SK-N-SH (cell line): ENCODE measurements at regions not wholly inside any gene's neighbourhood (a gene's known extent, or its start where the extent isn't known, plus 50 kb on each side); places are given as distances from the start of the nearest gene placed in this dataset.

Experiments
- CTCF ChIA-PET: fragments of 300-600, 350-600 bp; formaldehyde crosslinking; extraction: SDS; loops from one replicate; lab custom pipeline; 2021; lab: Yijun Ruan, JAX
- POLR2A ChIA-PET: fragments of 350-600 bp; sonication (Branson Sonifier 250); formaldehyde crosslinking; extraction: SDS; loops from one replicate; lab custom pipeline; 2020; ENCODE audit warnings: antibody characterized with exemption, inconsistent platforms; lab: Yijun Ruan, JAX
- DNase-seq: peaks from one replicate; pipeline ENCODE4 v3.0.0; 2012
- H2AFZ ChIP-seq: fragments of 200-600 bp; sonication (generic); 2 replicates; pipeline ENCODE4 v1.8.1; 2016; ENCODE audit warnings: antibody characterized with exemption, mild to moderate bottlenecking, low read depth
- H3F3A ChIP-seq: fragments of 200-600 bp; sonication (generic); replicated peaks from 2 replicates; pipeline ENCODE3; 2016; ENCODE audit warnings: antibody characterized with exemption, mild to moderate bottlenecking; ENCODE audit not compliant: insufficient read depth
- H3K27ac ChIP-seq, 2 experiments: fragments of 200-500 bp in 1 of 2; fragments of 200-600 bp in 1 of 2; sonication (Bioruptor generic) in 1 of 2; sonication (generic), shearing (Covaris generic) in 1 of 2; 2 replicates each; pipeline versions ENCODE4 v1.5.1 to v1.6.1; 2014 to 2016; ENCODE audit warnings: low read depth in 2 of 2, inconsistent platforms in 1 of 2, low read length in 1 of 2, mild to moderate bottlenecking in 1 of 2, mixed read lengths in 1 of 2
- H3K27me3 ChIP-seq: fragments of 200-600 bp; sonication (generic), shearing (Covaris generic); 2 replicates; pipeline ENCODE4 v1.6.1; 2016; ENCODE audit warnings: mixed run types; ENCODE audit not compliant: insufficient read depth
- H3K36me3 ChIP-seq, 2 experiments: fragments of 200-500 bp in 1 of 2; fragments of 200-600 bp in 1 of 2; sonication (Bioruptor generic) in 1 of 2; sonication (generic) in 1 of 2; replicated peaks in 1 of 2; 2 replicates each; pipeline versions ENCODE3 to v1.5.1; 2014 to 2016; ENCODE audit warnings: low read length in 1 of 2, mild to moderate bottlenecking in 1 of 2; ENCODE audit not compliant: insufficient read depth in 2 of 2, control insufficient read depth in 1 of 2
- H3K4me1 ChIP-seq, 2 experiments: fragments of 200-500 bp in 1 of 2; fragments of 200-600 bp in 1 of 2; sonication (Bioruptor generic) in 1 of 2; sonication (generic), shearing (Covaris generic) in 1 of 2; 2 replicates each; pipeline versions ENCODE4 v1.5.1 to v1.6.1; 2014 to 2016; ENCODE audit warnings: low read depth in 1 of 2, low read length in 1 of 2, mixed run types in 1 of 2; ENCODE audit not compliant: insufficient read depth in 2 of 2, control insufficient read depth in 1 of 2
- H3K4me2 ChIP-seq: fragments of 200-600 bp; sonication (generic), shearing (Covaris generic); 2 replicates; pipeline ENCODE4 v1.6.1; 2017; ENCODE audit warnings: mixed run types
- H3K4me3 ChIP-seq, 2 experiments: fragments of 200-500 bp in 1 of 2; fragments of 200-600 bp in 1 of 2; sonication (Bioruptor generic) in 1 of 2; sonication (generic), shearing (Covaris generic) in 1 of 2; 2 replicates each; pipeline versions ENCODE4 v1.5.1 to v1.8.1; 2014 to 2016; ENCODE audit warnings: low read depth in 2 of 2, inconsistent platforms in 1 of 2, low read length in 1 of 2, mild to moderate bottlenecking in 1 of 2, mixed read lengths in 1 of 2, moderate library complexity in 1 of 2
- H3K79me2 ChIP-seq: fragments of 200-600 bp; sonication (generic); 2 replicates; pipeline ENCODE4 v1.8.1; 2017; ENCODE audit warnings: mild to moderate bottlenecking; ENCODE audit not compliant: insufficient read depth
- H3K9ac ChIP-seq: fragments of 200-600 bp; sonication (generic); 2 replicates; pipeline ENCODE4 v1.6.1; 2017; ENCODE audit warnings: mixed run types
- H3K9me2 ChIP-seq: fragments of 200-600 bp; sonication (generic); 2 replicates; pipeline ENCODE4 v1.6.1; 2017; ENCODE audit warnings: mixed run types
- H3K9me3 ChIP-seq: fragments of 200-600 bp; sonication (generic); 2 replicates; pipeline ENCODE4 v1.6.1; 2017; ENCODE audit warnings: mixed run types, mild to moderate bottlenecking, moderate library complexity
- H4K20me1 ChIP-seq: fragments of 200-600 bp; sonication (generic); 2 replicates; pipeline ENCODE4 v1.6.1; 2017; ENCODE audit warnings: mild to moderate bottlenecking, mixed run types; ENCODE audit not compliant: insufficient read depth
- CHD2 ChIP-seq: fragments of 150-350 bp; IDR thresholded peaks from 2 replicates; pipeline ENCODE4 v1.6.1; 2018; ENCODE audit warnings: low read length; ENCODE audit not compliant: partially characterized antibody
- EP300 ChIP-seq, 2 experiments: IDR thresholded peaks; 2 replicates each; pipeline versions ENCODE4 v1.4.0 to v1.6.1; 2012; ENCODE audit warnings: borderline replicate concordance in 1 of 2, low read depth in 1 of 2, low read length in 1 of 2
- EZH2phosphoT487 ChIP-seq: fragments of 200-600 bp; sonication (generic); IDR thresholded peaks from 2 replicates; pipeline ENCODE4 v1.6.1; 2017; ENCODE audit warnings: low read depth, mixed run types, mild to moderate bottlenecking, antibody characterized with exemption, moderate library complexity, borderline replicate concordance
- FOSL2 ChIP-seq: IDR thresholded peaks from 2 replicates; pipeline ENCODE4 v1.4.0; 2012; ENCODE audit warnings: low read depth, mild to moderate bottlenecking, moderate library complexity, borderline replicate concordance
- GABPA ChIP-seq: IDR thresholded peaks from 2 replicates; pipeline ENCODE4 v1.4.0; 2012; ENCODE audit warnings: low read depth, mild to moderate bottlenecking
- MEF2A ChIP-seq: IDR thresholded peaks from 2 replicates; pipeline ENCODE4 v1.4.0; 2012; ENCODE audit warnings: low read depth, borderline replicate concordance
- MXI1 ChIP-seq: IDR thresholded peaks from 2 replicates; pipeline ENCODE4 v1.6.1; 2012; ENCODE audit warnings: mild to moderate bottlenecking, low read depth, low read length, improper control_type of control experiment
- NFIC ChIP-seq: IDR thresholded peaks from 2 replicates; pipeline ENCODE4 v1.4.0; 2012; ENCODE audit warnings: borderline replicate concordance
- NRF1 ChIP-seq: IDR thresholded peaks from 2 replicates; pipeline ENCODE4 v1.6.1; 2012; ENCODE audit warnings: low read depth, mild to moderate bottlenecking, low read length
- POLR2AphosphoS5 ChIP-seq: IDR thresholded peaks from 2 replicates; pipeline ENCODE4 v1.6.1; 2012; ENCODE audit warnings: low read depth, low read length
- RCOR1 ChIP-seq: fragments of 150-350 bp; IDR thresholded peaks from 2 replicates; pipeline ENCODE4 v1.6.1; 2017; ENCODE audit warnings: antibody characterized with exemption, low read length
- RFX5 ChIP-seq: IDR thresholded peaks from 2 replicates; pipeline ENCODE4 v1.6.1; 2012; ENCODE audit warnings: mild to moderate bottlenecking, improper control_type of control experiment, low read length
- SIN3A ChIP-seq: IDR thresholded peaks from 2 replicates; pipeline ENCODE4 v1.6.1; 2012; ENCODE audit warnings: low read depth, mild to moderate bottlenecking, low read length, moderate library complexity, borderline replicate concordance
- SMC3 ChIP-seq: IDR thresholded peaks from 2 replicates; pipeline ENCODE4 v1.6.1; 2012; ENCODE audit warnings: low read depth, low read length, improper control_type of control experiment
- TAF1 ChIP-seq: IDR thresholded peaks from 2 replicates; pipeline ENCODE4 v1.6.1; 2012; ENCODE audit warnings: low read depth, mild to moderate bottlenecking, low read length, moderate library complexity, borderline replicate concordance
- TCF12 ChIP-seq: IDR thresholded peaks from 2 replicates; pipeline ENCODE4 v1.4.0; 2012
- YY1 ChIP-seq: IDR thresholded peaks from 2 replicates; pipeline ENCODE4 v1.4.0; 2012; ENCODE audit warnings: low read depth, mild to moderate bottlenecking
- WGBS: methylation state at CpG from one replicate; pipeline ENCODE4 v1.1.6; 2017; ENCODE audit warnings: low lambda C conversion rate; 5-methylcytosine and 5-hydroxymethylcytosine counted together
- TF ChIP-seq, protein P1 (sequence below): IDR thresholded peaks from 2 replicates; pipeline ENCODE4 v1.4.0; 2012; ENCODE audit warnings: low read depth, borderline replicate concordance
- TF ChIP-seq, protein P2 (sequence below): IDR thresholded peaks from 2 replicates; pipeline ENCODE4 v1.4.0; 2012; ENCODE audit warnings: low read depth, borderline replicate concordance
- TF ChIP-seq, protein P3 (sequence below): IDR thresholded peaks from 2 replicates; pipeline ENCODE4 v1.4.0; 2012; ENCODE audit warnings: low read depth
- TF ChIP-seq, protein P4 (sequence below): IDR thresholded peaks from 2 replicates; pipeline ENCODE4; 2012

DNA sequence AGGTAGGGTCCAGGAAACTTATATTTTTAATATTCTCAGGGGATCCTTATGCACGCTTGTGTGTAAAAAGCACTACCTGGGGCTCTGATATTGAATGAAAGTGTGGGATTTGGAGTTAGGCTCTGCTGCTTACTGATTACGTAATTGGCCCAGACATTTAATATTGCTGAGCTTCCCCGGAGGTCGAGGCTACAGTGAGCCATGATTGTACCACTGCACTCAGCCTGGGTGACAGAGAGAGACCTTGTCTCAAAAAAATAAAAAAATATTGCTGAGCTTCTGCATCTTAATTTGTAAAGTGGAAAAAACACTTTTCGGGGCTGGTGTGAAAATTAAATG, 62.2 kb upstream of the KIF26B start:
- no peaks in the 10 kb centered on the region for H3K9me3 ChIP-seq
- peaks cover 22% of the 10 kb centered on the region for H3F3A ChIP-seq
- no peaks in the 10 kb centered on the region for H3K9me2 ChIP-seq
- TF ChIP-seq RCOR1 = no peak
- TF ChIP-seq TAF1 = no peak
- no peak for TF ChIP-seq SMC3
- no peak for TF ChIP-seq NFIC
- TF ChIP-seq EP300 (IDR thresholded peaks at IDR 0.05; ENCODE audit: borderline replicate concordance in 1 of 2, low read depth in 1 of 2, low read length in 1 of 2) = no peak
- TF ChIP-seq, protein P1, sequence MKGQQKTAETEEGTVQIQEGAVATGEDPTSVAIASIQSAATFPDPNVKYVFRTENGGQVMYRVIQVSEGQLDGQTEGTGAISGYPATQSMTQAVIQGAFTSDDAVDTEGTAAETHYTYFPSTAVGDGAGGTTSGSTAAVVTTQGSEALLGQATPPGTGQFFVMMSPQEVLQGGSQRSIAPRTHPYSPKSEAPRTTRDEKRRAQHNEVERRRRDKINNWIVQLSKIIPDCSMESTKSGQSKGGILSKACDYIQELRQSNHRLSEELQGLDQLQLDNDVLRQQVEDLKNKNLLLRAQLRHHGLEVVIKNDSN = no peak
- no peaks in the 10 kb centered on the region for H3K79me2 ChIP-seq
- no peak for DNase-seq
- peak overlapping the region; percentile 29; the same call in 1 of the 2 replicates for H3K4me2 ChIP-seq
- CTCF ChIA-PET = interaction anchor here (1.7 kb wide), 1 partner anchor 13 kb away, joined by 6 read pairs; no protein-coding TSS in a partner anchor
- H3K4me1 ChIP-seq = peaks cover 18 to 24% of the 10 kb centered on the region in 2 experiments
- no peaks in the 10 kb centered on the region for H3K27me3 ChIP-seq
- POLR2A ChIA-PET = no interaction called here
- peak overlapping the region in 1 of 2 experiments; percentile 98; a peak in 3 of 4 replicates for H3K27ac ChIP-seq
- H4K20me1 ChIP-seq = no peaks in the 10 kb centered on the region
- peak overlapping the region; percentile 61 for H3K9ac ChIP-seq
- H3K36me3 ChIP-seq = no peaks in the 10 kb centered on the region
- H3K4me3 ChIP-seq = no peak overlapping the region
- H2AFZ ChIP-seq = peak overlapping the region; percentile 77
- 80% methylated on average over 5 of the region's 5 CpGs for WGBS

DNA sequence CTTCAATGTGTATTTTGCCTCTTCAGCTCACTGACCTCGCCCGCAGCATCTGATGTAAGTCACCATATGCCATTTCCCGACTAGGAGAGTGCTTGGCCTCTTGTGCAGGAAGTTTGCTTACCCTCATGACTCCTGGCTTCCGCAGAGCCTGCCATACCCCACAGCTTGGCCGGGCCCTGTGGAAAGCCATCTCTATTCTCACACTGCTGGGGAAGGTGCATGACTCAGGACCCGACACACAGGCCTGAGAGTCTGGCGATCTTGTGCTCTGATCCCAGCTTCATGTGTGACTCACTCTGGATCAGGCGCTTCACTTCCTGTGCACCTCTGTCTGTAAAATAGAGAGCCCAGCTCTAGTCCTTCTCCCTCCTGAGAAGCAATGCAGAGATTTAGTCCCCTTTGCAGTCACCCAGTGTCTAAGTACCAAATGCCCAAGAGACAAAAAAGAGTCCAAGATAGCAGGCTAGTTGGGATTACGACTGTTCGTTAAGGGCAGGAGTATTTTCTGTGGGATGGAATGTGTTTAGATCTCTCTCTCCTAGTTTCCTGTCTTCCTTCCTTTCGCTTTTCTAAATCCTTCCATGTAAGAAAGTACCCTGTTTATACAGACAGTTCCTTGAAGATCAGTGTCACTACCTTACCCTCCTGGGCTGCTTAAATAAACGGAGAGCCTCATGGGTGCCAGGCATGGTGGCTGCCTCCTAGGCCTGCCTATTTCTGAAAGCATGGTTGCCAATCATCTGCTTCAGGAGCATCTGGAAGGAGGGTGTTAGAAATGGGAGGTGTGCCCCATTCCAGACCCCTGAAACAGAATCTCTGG, 62.8 kb upstream of the KIF26B start:
- H3K9me2 ChIP-seq = no peaks in the 10 kb centered on the region
- no peak overlapping the region for H3K4me3 ChIP-seq
- peaks cover 22% of the 10 kb centered on the region for H3F3A ChIP-seq
- H3K4me1 ChIP-seq = peaks cover 18 to 24% of the 10 kb centered on the region in 2 experiments
- ChIA-PET CTCF (interaction anchor here (1.7 kb wide), 1 partner anchor 12 kb away, joined by 6 read pairs; no protein-coding TSS in a partner anchor), POLR2A (no interaction called here)
- H3K79me2 ChIP-seq = no peaks in the 10 kb centered on the region
- H3K9ac ChIP-seq = peak overlapping the region; percentile 61
- peak overlapping the region; percentile 77 to 98 for H3K27ac ChIP-seq
- no peaks in the 10 kb centered on the region for H4K20me1 ChIP-seq
- no peaks in the 10 kb centered on the region for H3K36me3 ChIP-seq
- no peaks in the 10 kb centered on the region for H3K9me3 ChIP-seq
- H2AFZ ChIP-seq = peak overlapping the region; percentile 77
- WGBS = 32% methylated on average over 10 of the region's 12 CpGs
- DNase-seq = peak; percentile 46
- H3K4me2 ChIP-seq = peak overlapping the region; percentile 29
- no peaks in the 10 kb centered on the region for H3K27me3 ChIP-seq
- TF ChIP-seq SIN3A (peak; percentile 32; the same call in 1 of the 2 replicates), TCF12 (peak; percentile 72), POLR2AphosphoS5 (peak; percentile 59), NFIC (peak; percentile 48; the same call in 1 of the 2 replicates), MEF2A (no peak), GABPA (peak; percentile 70), CHD2 (no peak), EP300 (IDR thresholded peaks at IDR 0.05; ENCODE audit: borderline replicate concordance in 1 of 2, low read depth in 1 of 2, low read length in 1 of 2) (peak in 1 of 2 experiments; percentile 65; a peak in 1 of 4 replicates), NRF1 (no peak), FOSL2 (peak; percentile 90), TAF1 (peak; percentile 55; the same call in 1 of the 2 replicates), EZH2phosphoT487 (no peak), YY1 (peak; percentile 71; the same call in 1 of the 2 replicates), MXI1 (no peak), RFX5 (no peak)
- TF ChIP-seq, protein P2, sequence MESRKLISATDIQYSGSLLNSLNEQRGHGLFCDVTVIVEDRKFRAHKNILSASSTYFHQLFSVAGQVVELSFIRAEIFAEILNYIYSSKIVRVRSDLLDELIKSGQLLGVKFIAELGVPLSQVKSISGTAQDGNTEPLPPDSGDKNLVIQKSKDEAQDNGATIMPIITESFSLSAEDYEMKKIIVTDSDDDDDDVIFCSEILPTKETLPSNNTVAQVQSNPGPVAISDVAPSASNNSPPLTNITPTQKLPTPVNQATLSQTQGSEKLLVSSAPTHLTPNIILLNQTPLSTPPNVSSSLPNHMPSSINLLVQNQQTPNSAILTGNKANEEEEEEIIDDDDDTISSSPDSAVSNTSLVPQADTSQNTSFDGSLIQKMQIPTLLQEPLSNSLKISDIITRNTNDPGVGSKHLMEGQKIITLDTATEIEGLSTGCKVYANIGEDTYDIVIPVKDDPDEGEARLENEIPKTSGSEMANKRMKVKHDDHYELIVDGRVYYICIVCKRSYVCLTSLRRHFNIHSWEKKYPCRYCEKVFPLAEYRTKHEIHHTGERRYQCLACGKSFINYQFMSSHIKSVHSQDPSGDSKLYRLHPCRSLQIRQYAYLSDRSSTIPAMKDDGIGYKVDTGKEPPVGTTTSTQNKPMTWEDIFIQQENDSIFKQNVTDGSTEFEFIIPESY = no peak; the same call in 1 of the 2 replicates
- TF ChIP-seq, protein P3, sequence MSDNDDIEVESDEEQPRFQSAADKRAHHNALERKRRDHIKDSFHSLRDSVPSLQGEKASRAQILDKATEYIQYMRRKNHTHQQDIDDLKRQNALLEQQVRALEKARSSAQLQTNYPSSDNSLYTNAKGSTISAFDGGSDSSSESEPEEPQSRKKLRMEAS = peak; percentile 95
- TF ChIP-seq, protein P4, sequence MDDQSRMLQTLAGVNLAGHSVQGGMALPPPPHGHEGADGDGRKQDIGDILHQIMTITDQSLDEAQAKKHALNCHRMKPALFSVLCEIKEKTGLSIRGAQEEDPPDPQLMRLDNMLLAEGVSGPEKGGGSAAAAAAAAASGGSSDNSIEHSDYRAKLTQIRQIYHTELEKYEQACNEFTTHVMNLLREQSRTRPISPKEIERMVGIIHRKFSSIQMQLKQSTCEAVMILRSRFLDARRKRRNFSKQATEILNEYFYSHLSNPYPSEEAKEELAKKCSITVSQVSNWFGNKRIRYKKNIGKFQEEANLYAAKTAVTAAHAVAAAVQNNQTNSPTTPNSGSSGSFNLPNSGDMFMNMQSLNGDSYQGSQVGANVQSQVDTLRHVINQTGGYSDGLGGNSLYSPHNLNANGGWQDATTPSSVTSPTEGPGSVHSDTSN = peak; percentile 32; the same call in 1 of the 2 replicates
- TF ChIP-seq, protein P1 = peak; percentile 36; the same call in 1 of the 2 replicates
